Stimulated activated CD4-positive, alpha-beta T cell treated with anti-CD3 and anti-CD28 coated beads, TNF-alpha, amount 100 ng/mL, for 48 hours (primary cell): ENCODE measurements at regions not wholly inside any gene's neighbourhood (a gene's known extent, or its start where the extent isn't known, plus 50 kb on each side); places are given as distances from the start of the nearest gene placed in this dataset.

ENCODE experiments used
- DNase-seq, 3 donors: peaks; one replicate each; pipeline ENCODE4 v3.0.0-alpha.2; 2020; ENCODE audit warnings: low read depth in 3 of 3

DNA sequence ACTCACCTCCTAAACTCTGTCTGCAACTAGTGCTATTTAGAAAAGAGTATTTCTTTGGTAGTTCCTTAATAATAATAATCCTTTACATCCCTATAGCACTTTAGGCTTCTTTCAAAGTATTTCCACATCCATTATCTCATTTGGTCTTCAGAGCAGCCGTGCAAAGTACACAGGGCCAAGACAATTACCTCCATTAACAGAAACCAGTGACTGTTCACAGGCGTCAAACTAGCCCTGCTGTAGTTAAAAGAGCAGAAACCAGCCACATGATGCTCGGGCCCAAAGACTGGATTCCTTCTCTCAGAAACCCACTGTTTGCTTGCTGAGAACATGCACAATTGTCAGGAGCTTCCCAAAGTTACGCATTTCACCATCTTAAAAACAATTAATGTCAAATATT lies 396.0 kb upstream of the DAB1 start:
- DNase-seq: no peak

DNA sequence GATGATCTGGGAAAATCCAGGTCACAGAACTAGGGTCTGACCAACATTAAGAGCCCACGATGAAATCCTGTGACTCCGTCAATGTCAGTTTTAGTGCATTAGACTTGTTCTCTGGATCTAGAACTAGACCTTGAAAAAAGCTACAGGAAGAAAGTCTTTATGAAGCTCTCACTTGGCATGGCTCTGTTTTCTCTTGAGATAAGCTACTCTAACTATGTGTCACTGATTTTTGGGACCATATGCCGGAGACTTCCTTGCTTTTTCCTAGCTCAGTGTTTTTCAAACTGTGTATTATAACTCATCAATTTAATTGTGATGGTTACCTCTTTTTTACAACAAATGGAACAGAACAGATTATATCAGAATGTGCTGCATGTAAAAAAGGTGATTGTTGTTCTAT lies 379.7 kb upstream of the DAB1 start:
- no peak for DNase-seq

DNA sequence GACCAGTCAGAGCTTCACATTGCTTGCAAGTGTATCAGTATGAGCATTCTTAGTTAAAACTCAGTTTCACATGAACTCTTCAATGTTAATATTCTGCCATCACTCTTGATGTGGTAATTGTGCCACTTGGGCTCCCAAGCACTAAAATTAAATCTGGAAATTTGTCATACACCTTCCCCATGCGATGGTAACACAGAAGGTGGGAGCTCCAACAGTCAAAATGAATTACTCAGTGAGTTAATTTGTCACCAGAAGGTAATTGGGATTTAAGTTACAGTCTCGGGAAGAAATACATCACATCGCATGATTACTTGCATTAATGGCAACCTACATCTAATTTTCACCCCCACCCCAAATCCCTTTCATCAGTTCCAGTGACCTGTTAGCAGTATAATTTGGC lies 376.5 kb upstream of the DAB1 start:
- no peak for DNase-seq

DNA sequence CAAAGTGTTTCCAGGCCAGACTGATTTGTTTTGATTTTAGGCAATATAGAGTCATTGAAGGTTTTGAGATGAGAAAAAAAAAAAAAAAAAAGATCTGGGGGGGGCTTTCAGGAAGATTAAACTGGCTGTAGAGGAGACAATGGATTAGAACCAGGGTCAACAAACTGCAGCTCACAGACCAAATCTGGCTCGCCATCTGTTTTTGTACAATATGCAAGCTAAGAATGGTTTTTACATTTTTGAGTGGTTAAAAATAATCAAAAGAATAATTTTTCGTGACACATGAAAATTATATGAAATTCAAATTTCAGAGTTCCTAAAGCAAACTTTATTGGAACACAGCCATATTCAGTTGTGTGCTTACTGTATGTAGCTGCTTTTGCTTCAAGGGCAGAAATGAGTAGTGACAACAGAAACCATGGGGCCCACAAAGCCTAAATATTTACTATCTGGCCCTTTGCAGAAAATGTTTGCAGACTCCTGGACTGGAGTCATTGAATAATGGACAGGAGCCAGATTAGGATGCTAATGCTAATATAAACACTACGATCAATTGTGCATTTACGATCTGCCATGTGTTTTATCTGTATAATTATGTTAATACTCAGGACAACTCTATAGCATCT lies 375.7 kb upstream of the DAB1 start:
- DNase-seq: no peak

DNA sequence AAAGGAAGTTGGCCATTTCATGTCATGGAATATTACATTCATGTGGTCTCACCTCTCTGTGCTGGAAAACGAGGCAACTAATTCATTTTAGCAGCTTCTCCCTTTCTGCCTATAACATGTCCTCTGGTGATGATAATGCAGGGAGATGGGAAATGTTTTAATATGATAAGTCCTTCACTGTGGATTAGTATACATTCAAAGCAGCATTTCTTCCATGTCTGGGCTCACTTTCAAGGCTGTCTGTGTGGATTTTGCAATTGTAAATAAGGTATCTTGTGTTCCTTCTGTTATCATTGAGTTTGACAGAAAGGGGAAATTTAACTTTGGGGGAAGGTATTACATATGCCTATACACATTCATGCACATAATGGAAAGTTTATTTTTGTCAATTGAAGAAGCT lies 374.7 kb upstream of the DAB1 start:
- no peak for DNase-seq

DNA sequence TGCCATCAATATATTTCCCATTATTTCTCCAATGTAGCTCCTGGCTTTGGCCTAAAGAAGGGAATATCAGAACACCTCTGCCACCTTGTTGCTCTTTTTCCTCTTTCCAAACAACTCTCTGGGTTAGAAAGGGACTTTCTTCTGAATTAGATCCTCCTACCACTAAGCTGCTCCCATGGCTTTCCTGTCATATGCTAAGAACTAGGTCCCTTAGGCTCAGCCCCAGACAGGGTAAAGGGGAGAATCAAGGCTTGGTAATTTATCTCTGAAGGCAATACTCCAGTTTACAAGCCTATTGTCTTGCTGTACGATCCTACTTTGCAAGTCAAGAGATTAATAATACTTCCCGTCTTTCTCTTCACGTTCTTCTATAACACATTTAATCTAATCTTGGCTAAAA lies 373.2 kb upstream of the DAB1 start:
- DNase-seq: no peak

DNA sequence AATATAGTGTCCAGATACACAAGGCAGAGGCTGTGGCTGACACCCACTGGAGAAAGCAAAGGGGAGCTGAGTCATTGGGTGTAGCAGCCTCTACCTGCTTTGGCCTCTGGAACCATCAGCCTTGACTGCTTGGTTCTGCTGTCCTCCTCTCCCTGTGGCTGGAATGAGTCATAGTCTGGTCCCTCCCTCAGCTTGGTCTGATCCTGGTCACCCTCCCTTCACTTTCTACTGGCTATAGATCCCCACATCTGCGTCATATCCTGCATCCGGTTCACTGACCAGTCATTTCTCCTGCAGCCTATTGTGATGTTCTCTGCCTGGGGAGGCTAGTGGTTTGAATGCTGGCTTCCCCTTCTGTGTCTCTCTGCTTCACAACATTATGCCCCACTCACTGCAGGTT lies 372.8 kb upstream of the DAB1 start:
- DNase-seq: no peak

DNA sequence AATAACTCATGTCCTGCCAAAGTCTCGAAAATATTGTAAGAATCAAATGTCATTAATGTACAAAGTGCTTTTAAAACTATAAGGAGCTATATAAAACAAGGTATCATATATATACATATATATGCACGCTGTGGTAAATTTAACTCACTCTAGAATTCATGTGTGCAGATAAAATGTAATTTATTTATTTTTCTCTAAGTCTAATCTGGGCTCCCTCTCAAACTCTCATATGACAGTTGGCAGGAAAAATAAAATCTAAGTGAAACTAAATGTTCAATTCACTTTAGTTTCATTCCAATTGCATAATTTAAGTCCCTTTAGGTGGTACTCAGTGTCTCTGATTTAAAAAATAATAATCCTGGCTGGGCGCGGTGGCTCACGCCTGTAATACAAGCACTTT lies 372.0 kb upstream of the DAB1 start:
- no peak for DNase-seq

DNA sequence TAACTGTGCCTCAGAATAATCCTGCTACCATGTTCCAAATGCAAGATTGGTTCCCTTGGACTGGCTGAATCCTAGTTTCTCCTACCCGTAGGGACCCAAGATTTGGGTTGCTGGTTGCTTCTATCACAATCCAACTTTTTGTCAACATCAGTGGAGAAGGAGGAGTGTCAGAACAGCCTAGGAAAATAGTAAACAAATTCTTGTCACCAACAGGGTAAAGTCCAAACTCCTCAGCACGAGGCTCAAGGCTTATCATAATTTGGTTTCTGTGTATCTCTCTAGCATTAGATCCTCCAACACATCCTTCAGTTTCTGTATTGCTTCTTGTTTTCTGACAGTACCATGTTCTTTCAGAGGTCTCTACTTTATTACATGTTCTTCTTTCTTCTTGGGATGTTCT lies 370.2 kb upstream of the DAB1 start:
- DNase-seq: no peak

DNA sequence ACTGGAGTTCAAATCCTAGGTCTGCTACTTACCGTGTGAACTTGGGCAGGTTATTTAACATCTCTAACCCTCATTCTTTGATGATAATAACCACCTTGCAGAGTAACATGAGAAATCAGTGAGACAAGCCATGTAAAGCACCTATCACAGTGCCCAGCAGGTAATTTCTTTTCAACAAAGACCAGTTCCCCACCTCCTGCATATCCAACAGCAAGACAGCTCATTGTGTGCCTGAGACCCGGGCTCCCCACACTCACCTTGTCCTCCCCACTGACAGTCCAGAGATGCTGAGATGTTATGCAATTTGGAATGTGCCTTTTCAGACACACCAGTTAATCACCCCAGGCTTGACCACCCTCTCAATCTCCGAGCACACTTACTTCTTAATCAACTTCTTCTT lies 367.6 kb upstream of the DAB1 start:
- DNase-seq: no peak

DNA sequence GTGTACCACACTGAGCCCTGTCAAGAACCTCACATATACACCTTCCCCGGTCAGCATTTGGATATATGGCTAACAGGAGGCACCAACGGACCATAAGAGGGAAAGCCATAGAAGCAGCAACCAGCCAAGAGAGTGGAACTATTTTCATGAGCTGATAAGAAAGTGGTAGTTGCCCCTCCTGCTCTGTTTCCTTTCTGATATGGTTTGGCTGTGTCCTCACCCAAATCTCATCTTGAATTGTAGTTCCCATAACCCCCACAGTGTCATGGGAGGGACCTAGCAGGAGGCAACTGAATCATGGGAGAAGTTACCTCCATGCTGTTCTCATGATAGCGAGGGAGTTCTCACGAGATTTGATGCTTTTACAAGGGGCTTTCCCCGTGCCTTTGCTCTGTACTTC lies 366.1 kb upstream of the DAB1 start:
- DNase-seq: no peak

DNA sequence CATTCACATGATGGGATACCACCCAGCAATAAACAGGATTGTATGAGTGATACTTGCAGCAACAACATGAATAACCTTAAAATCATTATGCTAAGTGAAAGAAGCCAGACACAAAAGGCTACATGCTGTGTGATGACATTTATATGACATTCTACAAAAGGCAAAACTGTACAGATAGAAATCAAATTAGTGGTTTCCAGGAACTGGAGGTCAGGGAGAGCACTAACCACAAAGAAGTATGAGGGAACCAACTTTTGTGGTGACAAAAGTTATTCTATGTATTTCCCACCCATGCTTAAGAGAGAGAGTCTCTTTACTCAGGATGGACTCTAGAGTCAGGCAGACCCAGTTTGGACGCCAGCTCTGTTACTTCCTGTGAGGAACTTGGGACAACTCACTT lies 364.5 kb upstream of the DAB1 start:
- DNase-seq: no peak

DNA sequence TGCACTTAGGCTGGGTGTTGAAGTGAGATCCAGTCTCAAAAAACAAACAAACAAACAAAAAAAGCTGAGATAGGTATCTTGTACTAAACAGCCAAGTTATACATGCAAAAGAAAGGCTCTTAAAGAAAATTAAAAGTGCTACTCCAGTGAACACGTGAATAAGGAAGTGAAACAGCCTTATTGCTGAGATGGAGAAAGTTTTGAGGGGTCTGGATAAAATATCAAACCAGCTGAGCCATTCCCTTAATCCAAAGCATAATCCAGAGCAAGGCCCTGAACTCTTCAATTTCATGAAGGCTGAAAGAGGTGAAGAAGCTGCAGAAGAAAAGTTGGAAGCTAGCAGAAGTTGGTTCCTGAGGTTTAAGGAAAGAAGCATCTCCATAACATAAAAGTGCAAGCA lies 360.5 kb upstream of the DAB1 start:
- no peak for DNase-seq

DNA sequence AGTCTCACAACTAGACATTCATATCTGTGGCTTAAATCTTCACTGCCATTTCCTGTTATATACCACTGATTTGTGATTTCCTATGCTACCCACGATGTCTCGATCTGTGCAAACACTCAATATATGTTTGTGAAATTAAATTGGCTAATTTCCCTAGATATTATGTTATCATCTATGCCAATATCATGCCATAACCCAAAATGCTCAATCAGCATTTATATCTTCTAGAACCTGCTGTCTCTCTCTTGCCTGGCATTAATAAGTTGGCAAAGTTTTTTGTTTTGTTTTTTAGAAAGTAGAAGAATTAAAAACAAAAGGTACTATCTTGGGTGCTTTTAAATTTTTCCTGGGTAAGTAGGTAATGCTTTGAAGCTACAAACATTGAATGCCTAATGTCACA lies 358.5 kb upstream of the DAB1 start:
- DNase-seq: no peak

DNA sequence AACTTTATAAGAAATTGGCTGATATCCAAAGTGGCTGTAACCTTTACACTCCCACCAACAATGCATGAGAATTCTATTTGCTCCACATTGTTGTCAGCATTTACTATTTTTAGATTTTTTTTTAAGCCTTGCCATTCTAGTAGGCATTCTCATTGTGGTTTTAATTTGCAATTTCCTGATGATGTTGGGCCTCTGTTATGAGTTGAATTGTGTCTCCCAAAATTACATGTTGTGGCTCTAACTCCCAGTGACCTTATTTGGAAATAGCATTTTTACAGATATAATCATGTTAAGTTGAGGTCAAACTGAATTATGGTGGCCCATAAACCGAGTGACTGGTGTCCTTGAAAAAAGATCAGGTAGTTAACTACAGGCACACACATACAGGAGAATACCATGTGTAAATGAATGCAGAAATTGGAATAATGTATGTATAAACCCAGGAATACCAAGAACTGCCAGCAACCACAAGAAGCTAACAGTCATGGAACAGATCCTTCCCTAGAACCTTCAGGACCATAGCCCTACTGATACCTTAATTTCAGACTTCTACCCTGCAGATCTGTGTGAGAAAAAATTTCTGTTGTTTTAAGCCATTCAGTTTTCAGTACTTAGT lies 348.8 kb upstream of the DAB1 start:
- no peak for DNase-seq

DNA sequence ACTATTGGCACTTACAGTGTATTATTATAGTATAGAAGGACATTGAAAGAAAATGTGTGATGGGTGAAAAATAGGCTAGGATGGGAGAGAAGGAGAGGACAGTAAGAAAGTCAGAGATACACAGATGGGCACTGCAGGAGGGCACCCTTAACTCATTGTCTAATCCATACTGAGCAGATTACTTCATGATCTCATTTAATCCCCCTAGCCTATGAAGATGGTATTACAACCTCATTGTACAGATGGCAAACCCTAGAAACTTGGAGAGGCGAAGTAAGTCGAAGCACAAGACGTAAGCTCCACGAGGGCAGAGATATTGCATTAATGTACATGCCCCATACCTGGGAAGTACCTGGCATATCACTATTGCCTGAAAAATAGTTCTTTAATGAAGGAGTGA lies 346.9 kb upstream of the DAB1 start:
- DNase-seq: no peak

DNA sequence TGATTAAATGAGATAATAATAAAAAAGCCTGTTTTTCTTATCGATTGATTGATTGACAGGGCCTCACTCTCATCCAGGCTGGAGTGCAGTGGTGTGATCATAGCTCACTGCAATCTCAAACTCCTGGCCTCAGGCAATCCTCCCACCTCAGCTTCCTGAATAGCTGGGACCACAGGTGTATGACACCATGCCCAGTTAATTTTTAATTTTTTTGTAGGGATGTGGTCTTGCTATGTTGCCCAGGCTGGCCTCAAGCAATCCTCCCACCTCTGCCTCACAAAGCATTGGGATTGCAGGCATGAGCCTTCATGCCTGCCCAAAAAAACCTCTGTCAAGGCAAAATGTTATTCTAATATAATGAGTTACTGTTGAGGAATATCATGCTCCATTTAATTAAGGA lies 346.4 kb upstream of the DAB1 start:
- no peak for DNase-seq

DNA sequence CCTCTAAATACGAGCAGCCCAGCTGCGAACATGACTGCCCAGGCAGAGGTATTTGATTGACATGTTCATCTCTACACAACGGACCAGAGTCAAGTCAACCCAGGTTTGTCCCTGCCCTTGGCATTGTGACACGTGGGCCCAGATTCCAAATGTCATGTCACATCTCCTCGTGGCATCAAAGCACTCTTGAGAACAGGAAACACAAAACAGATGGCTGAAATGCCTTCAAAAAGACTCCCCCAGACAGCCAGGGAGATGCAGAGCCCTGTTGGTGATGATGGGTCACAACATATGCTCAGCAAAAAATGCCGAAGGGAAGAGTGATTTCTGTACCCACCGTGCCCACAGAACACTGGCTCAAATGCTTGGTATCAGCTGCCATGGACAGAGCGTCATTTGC lies 337.8 kb upstream of the DAB1 start:
- DNase-seq: no peak

DNA sequence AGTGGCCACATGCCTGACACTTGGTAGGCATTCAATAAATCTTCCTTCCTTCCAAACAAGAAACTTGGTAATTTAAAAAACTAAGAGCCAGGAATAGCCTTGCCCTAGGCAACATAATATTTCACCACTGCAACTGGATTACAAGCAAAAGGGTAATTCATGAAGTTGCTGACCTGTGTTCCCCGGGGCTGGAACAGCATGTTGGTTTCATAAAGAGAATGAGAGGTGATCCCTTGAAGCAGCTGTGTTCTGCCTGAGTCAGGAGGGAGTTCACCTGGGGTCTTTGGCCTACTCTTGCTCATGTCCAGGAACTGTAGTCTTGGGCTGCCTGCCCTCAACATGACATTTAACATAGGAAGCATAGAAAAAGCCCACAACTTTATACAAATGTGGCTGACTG lies 329.0 kb upstream of the DAB1 start:
- DNase-seq: no peak

DNA sequence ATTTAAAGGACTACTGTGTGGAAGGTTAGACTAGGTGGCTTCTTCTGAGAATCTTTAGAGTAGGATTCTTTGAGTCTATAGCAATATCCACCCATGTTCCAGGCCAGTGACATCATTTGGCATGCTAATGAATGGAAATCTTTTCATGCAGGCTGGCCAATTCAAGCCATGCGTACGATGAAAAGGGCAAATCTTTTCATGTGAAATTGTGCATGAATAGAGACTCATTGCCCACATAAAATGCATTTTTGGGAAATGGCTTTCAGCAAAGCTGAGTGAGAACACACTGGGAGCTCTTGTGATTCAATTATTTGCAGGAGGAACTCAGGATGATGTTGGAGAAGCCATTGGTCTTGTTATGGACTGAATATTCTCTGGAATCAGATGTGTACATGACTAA lies 324.9 kb upstream of the DAB1 start:
- no peak for DNase-seq

DNA sequence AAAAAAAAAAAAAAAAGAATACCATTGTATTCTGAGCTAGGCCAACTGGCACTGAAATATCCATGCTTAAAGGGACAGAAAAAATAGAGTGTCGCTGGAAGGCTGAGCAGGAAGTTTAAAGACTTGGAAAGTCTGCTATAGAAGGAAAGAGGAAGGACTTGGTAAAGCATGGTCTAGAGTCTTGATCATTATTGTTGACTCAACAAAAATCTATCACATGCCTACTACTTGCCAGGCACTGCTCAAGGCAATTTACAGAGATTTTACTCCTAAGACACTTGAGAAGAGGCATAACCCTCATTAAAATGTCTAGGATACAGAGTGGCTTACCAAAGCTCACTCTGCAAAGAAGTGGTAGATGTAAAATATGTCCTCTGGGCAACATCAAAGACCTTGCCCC lies 324.0 kb upstream of the DAB1 start:
- DNase-seq: no peak

DNA sequence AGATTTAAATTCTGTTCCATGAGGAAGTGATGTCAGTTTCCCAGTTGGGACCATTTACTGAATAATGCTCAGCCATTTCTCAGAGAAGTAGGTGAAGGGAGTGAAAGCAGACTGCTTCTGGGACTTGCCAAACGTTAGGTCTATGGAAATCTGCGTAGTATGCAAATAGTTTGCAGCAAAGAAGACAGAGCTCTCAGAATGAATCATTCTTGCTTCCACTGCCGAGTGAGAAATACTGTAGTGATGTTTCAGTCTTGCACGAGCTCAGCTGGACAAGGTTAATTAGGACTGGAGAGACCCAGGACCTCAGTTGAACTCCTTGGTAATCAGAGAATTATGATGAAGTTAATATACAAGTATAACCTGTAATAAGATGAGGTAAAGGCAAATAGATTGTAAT lies 317.7 kb upstream of the DAB1 start:
- DNase-seq: no peak

DNA sequence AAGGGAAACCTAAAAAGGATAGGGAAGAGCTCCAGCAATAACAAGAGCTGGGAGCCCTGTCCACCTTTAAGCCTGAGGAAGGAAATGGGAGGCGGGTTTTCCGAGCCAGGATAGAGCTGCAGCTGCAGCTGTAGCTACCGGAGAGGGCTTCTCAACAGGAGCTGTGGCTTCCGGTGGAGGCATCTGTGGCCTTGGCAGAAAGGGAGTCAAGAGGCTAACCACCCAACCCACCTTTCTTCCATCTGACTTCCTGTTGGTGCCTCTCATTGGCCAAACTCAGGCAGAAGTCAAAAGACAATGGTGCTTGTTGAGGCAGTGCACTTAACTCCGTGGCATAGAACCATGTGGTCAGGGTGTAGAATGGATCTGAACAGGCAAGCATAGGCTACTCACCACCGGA lies 313.1 kb upstream of the DAB1 start:
- DNase-seq: no peak

DNA sequence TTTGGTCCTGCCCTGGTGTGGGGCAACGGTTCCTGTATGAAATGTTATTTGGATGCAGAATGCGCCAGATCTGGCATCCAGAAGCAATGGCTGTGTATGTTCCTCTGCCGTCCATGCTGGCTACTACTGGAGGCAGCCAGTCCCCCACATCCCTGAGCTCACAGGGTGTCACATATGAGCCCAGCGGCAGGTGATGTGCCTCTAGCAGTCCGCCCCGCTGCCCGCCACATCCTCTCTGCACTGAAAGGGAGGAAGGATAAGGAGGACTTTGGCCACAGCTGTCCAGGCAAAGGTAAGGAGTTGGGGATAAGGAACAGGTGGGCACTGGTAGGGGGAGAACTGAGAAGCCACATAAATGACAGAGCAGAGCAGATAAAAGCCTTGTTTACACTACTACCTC lies 305.3 kb upstream of the DAB1 start:
- DNase-seq: no peak
